ENCODE measurements at regions not wholly inside any gene's neighbourhood (a gene's known extent, or its start where the extent isn't known, plus 50 kb on each side); places are given as distances from the start of the nearest gene placed in this dataset.

- TF ChIP-seq GABPB1 (CRISPR knock-in tag; IDR thresholded peaks at IDR 0.05) (no peak), TP53 (CRISPR knock-in tag; IDR thresholded peaks at IDR 0.05) (no peak), AFF4 (CRISPR knock-in tag; IDR thresholded peaks at IDR 0.05; ENCODE audit: borderline replicate concordance) (no peak), NR2C2 (CRISPR knock-in tag; IDR thresholded peaks at IDR 0.05) (no peak), ZNF425 (CRISPR knock-in tag; conservative IDR thresholded peaks at IDR 0.05) (no peak), ZSCAN18 (CRISPR knock-in tag; IDR thresholded peaks at IDR 0.05) (no peak), FOXJ3 (CRISPR knock-in tag; IDR thresholded peaks at IDR 0.05; ENCODE audit: borderline replicate concordance) (no peak), ATF1 (CRISPR knock-in tag; IDR thresholded peaks at IDR 0.05) (no peak), NFE2L1 (CRISPR knock-in tag; IDR thresholded peaks at IDR 0.05) (no peak), ZNF416 (CRISPR knock-in tag; IDR thresholded peaks at IDR 0.05) (no peak), FOXK1 (CRISPR knock-in tag; IDR thresholded peaks at IDR 0.05) (no peak)
- TF ChIP-seq, protein P1, sequence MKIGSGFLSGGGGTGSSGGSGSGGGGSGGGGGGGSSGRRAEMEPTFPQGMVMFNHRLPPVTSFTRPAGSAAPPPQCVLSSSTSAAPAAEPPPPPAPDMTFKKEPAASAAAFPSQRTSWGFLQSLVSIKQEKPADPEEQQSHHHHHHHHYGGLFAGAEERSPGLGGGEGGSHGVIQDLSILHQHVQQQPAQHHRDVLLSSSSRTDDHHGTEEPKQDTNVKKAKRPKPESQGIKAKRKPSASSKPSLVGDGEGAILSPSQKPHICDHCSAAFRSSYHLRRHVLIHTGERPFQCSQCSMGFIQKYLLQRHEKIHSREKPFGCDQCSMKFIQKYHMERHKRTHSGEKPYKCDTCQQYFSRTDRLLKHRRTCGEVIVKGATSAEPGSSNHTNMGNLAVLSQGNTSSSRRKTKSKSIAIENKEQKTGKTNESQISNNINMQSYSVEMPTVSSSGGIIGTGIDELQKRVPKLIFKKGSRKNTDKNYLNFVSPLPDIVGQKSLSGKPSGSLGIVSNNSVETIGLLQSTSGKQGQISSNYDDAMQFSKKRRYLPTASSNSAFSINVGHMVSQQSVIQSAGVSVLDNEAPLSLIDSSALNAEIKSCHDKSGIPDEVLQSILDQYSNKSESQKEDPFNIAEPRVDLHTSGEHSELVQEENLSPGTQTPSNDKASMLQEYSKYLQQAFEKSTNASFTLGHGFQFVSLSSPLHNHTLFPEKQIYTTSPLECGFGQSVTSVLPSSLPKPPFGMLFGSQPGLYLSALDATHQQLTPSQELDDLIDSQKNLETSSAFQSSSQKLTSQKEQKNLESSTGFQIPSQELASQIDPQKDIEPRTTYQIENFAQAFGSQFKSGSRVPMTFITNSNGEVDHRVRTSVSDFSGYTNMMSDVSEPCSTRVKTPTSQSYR (CRISPR knock-in tag; IDR thresholded peaks at IDR 0.05): no peak
- TF ChIP-seq, protein P2, sequence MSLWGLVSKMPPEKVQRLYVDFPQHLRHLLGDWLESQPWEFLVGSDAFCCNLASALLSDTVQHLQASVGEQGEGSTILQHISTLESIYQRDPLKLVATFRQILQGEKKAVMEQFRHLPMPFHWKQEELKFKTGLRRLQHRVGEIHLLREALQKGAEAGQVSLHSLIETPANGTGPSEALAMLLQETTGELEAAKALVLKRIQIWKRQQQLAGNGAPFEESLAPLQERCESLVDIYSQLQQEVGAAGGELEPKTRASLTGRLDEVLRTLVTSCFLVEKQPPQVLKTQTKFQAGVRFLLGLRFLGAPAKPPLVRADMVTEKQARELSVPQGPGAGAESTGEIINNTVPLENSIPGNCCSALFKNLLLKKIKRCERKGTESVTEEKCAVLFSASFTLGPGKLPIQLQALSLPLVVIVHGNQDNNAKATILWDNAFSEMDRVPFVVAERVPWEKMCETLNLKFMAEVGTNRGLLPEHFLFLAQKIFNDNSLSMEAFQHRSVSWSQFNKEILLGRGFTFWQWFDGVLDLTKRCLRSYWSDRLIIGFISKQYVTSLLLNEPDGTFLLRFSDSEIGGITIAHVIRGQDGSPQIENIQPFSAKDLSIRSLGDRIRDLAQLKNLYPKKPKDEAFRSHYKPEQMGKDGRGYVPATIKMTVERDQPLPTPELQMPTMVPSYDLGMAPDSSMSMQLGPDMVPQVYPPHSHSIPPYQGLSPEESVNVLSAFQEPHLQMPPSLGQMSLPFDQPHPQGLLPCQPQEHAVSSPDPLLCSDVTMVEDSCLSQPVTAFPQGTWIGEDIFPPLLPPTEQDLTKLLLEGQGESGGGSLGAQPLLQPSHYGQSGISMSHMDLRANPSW (CRISPR knock-in tag; conservative IDR thresholded peaks at IDR 0.05; ENCODE audit: low read depth): no peak
- TF ChIP-seq, protein P3, sequence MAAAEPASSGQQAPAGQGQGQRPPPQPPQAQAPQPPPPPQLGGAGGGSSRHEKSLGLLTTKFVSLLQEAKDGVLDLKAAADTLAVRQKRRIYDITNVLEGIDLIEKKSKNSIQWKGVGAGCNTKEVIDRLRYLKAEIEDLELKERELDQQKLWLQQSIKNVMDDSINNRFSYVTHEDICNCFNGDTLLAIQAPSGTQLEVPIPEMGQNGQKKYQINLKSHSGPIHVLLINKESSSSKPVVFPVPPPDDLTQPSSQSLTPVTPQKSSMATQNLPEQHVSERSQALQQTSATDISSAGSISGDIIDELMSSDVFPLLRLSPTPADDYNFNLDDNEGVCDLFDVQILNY (CRISPR knock-in tag; IDR thresholded peaks at IDR 0.05): no peak
- TF ChIP-seq, protein P4, sequence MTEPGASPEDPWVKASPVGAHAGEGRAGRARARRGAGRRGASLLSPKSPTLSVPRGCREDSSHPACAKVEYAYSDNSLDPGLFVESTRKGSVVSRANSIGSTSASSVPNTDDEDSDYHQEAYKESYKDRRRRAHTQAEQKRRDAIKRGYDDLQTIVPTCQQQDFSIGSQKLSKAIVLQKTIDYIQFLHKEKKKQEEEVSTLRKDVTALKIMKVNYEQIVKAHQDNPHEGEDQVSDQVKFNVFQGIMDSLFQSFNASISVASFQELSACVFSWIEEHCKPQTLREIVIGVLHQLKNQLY (CRISPR knock-in tag; IDR thresholded peaks at IDR 0.05): no peak
- Mint-ChIP-seq H3K36me3 (no peaks in the 10 kb centered on the region), H3K9me3 (peaks cover 7% of the 10 kb centered on the region; the same call in 1 of the 2 replicates), H3K4me3 (no peak overlapping the region), H3K4me1 (peaks cover 11% of the 10 kb centered on the region), H3K27me3 (ENCODE audit: low read depth) (peaks cover 4% of the 10 kb centered on the region; the same call in 1 of the 2 replicates), H3K27ac (no peak overlapping the region)
- ATAC-seq: no peak
- POLR2A ChIA-PET: no interaction called here
- DNase-seq (ENCODE audit: low spot score): no peak
- CTCF ChIA-PET: interaction anchor here (0.6 to 2.5 kb wide), 20 partner anchors 10 to 522 kb away, joined by 3 to 9 read pairs (median 4); no protein-coding TSS in a partner anchor
These were observed 50.2 kb upstream of the DACT2 start for GRCh38 chr6:168369786-168370185.
